ENCODE measurements at regions not wholly inside any gene's neighbourhood (a gene's known extent, or its start where the extent isn't known, plus 50 kb on each side); places are given as distances from the start of the nearest gene placed in this dataset.

DNA sequence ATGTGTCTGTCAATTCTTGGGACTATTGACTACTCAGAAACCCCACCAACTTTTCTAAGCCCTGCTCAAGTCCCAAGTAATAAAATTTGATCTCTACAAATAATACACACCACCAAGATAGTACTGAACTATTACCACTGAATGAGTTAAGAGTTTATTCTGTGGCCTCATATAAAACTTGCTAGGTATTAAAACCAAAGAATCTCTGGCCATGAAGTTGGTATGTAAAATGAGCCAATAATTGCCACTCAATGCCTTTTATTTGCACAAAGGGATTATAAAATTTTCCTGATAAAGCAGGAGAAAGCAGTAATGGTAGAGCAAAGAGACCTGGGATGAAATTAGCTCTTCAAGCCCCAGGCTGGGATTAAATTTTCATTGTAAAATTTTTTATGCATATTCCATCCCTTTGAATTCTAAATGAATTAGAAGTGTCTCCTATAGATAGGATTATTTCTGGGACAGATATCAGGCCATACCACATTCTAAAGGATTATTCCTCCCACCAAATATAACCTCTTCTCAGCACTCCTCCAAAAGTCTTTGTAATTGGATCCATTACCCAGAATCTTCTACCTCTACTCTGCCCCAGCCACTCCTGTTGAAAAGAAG lies 450.5 kb upstream of the ACVR2A start:
- Histone ChIP-seq H3K27ac (no peak overlapping the region), H3K36me3 (replicated peaks) (no peaks in the 10 kb centered on the region), H3K27me3 (replicated peaks) (no peaks in the 10 kb centered on the region), H3K4me3 (ENCODE audit: low read depth, low read length) (no peak overlapping the region)
- DNase-seq = no peak
- in situ Hi-C loops (cut with HindIII; ENCODE audit: low pct_ligation_motif_present, low sequenced_read_pairs) = no loop called here
- TF ChIP-seq, protein P1, sequence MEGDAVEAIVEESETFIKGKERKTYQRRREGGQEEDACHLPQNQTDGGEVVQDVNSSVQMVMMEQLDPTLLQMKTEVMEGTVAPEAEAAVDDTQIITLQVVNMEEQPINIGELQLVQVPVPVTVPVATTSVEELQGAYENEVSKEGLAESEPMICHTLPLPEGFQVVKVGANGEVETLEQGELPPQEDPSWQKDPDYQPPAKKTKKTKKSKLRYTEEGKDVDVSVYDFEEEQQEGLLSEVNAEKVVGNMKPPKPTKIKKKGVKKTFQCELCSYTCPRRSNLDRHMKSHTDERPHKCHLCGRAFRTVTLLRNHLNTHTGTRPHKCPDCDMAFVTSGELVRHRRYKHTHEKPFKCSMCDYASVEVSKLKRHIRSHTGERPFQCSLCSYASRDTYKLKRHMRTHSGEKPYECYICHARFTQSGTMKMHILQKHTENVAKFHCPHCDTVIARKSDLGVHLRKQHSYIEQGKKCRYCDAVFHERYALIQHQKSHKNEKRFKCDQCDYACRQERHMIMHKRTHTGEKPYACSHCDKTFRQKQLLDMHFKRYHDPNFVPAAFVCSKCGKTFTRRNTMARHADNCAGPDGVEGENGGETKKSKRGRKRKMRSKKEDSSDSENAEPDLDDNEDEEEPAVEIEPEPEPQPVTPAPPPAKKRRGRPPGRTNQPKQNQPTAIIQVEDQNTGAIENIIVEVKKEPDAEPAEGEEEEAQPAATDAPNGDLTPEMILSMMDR (IDR thresholded peaks at IDR 0.05; ENCODE audit: low read depth, low read length, missing control alignments) = no peak

DNA sequence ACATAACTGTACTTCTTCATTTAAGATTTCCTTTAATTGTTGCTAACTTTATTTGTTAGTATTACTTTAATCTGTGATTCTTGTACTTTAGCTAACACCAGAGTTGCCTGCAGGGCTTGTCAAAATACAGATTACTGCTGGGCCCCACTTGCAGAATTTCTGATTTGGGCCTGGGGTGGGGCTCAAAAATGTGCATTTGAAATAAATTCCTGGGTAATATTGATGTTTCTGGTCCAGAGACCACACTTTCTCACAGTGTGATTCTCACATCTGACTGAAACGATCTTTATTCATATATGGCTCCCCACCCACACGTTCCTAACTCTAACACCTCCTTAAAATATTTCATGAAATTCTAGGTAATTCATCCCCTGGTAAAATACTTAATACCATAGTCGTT lies 452.6 kb upstream of the ACVR2A start:
- Histone ChIP-seq H3K36me3 (replicated peaks) (no peaks in the 10 kb centered on the region), H3K4me3 (ENCODE audit: low read depth, low read length) (no peak overlapping the region), H3K27me3 (replicated peaks) (no peaks in the 10 kb centered on the region), H3K27ac (no peak overlapping the region)
- TF ChIP-seq, protein P1 (IDR thresholded peaks at IDR 0.05; ENCODE audit: low read depth, low read length, missing control alignments) = no peak
- in situ Hi-C loops (cut with HindIII; ENCODE audit: low pct_ligation_motif_present, low sequenced_read_pairs) = no loop called here
- no peak for DNase-seq

DNA sequence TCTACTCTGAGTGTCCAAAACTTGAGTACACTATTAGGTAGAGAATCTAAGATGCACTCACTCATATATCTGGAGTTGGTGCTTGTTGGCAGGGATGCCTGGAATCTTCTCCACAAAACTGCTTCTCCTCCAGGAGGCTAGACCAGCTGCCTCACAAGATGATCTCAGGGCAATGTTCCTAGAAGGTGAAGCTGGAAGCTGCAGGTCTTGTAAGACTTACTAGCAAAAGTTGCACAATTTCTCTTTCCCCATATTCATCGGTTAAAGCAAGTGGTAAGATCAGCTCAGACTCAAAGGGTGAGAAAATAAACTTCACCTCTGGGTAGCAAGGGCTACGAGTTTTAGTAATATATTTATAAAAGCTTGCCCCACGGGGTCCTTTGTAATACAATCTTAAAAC lies 454.4 kb upstream of the ACVR2A start:
- in situ Hi-C loops (cut with HindIII; ENCODE audit: low pct_ligation_motif_present, low sequenced_read_pairs) = no loop called here
- TF ChIP-seq, protein P1 (IDR thresholded peaks at IDR 0.05; ENCODE audit: low read depth, low read length, missing control alignments) = no peak
- no peaks in the 10 kb centered on the region for H3K27me3 ChIP-seq (replicated peaks)
- DNase-seq = no peak
- H3K4me3 ChIP-seq (ENCODE audit: low read depth, low read length) = no peak overlapping the region
- no peaks in the 10 kb centered on the region for H3K36me3 ChIP-seq (replicated peaks)
- no peak overlapping the region for H3K27ac ChIP-seq

DNA sequence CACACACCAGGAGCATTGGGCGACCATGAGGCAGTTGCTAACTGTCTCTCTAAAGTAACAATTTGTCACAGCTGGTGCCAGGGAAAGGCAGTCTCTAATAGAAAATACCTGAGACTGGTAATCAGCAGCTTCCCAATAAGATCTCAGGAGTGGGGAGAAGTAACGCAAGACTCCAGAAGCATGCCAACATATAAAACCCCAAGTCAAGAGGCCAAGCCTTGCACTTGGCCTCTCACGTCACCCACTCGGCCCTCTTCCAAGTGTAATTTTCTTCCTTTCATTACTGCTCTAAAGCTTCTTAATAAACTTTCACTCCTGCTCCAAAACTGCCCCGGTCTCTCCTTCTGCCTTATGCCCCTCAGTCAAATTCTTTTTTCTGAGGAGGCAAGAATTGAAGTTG lies 455.6 kb upstream of the ACVR2A start:
- H3K27me3 ChIP-seq (replicated peaks) = no peaks in the 10 kb centered on the region
- no peak overlapping the region for H3K27ac ChIP-seq
- TF ChIP-seq, protein P1 (IDR thresholded peaks at IDR 0.05; ENCODE audit: low read depth, low read length, missing control alignments) = no peak
- no peak for DNase-seq
- in situ Hi-C loops (cut with HindIII; ENCODE audit: low pct_ligation_motif_present, low sequenced_read_pairs) = no loop called here
- no peaks in the 10 kb centered on the region for H3K36me3 ChIP-seq (replicated peaks)
- H3K4me3 ChIP-seq (ENCODE audit: low read depth, low read length) = no peak overlapping the region

DNA sequence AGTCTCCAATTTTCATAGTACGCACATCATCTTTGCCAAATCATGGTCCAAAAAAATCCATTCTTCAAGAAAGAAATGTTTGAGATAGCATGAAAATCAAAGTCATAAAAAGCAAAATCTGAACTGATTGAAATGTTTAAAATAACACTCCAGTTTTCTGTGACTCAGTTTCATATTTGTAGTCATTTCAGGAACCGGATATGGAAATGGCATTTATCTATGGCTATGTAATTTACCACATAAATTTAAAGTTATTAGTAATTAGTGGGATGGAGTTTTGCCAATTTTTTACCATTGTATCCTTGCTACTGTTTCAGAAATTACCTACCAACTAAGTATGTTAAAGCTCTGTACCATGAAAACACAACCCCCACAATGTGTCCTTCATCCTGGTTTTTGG lies 456.6 kb upstream of the ACVR2A start:
- DNase-seq = no peak
- in situ Hi-C loops (cut with HindIII; ENCODE audit: low pct_ligation_motif_present, low sequenced_read_pairs) = no loop called here
- no peaks in the 10 kb centered on the region for H3K27me3 ChIP-seq (replicated peaks)
- no peaks in the 10 kb centered on the region for H3K36me3 ChIP-seq (replicated peaks)
- TF ChIP-seq, protein P1 (IDR thresholded peaks at IDR 0.05; ENCODE audit: low read depth, low read length, missing control alignments) = no peak
- no peak overlapping the region for H3K27ac ChIP-seq
- H3K4me3 ChIP-seq (ENCODE audit: low read depth, low read length) = no peak overlapping the region

DNA sequence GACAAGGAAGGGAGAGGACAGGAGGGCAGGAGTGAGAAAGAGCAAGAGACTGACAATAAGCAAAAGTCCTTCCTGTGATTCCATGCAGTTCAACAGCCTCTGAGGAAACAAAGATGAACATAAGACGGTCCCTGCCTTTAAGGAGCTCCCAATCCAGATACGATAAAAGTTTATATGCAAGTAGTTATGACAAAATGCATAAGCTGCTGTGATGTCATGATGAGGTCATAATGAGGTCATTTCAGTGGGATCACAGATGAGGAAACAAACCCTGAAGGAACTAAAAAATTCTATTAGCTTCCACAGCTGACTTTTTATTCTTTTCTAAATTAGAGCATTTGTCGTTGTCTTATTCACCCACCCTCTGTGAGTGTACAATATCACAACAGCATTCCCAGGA lies 458.5 kb upstream of the ACVR2A start:
- in situ Hi-C loops (cut with HindIII; ENCODE audit: low pct_ligation_motif_present, low sequenced_read_pairs) = no loop called here

More for the DNA sequence above, 458.5 kb upstream of the ACVR2A start:
- H3K4me3 ChIP-seq (ENCODE audit: low read depth, low read length) = no peak overlapping the region
- H3K27me3 ChIP-seq (replicated peaks) = no peaks in the 10 kb centered on the region
- TF ChIP-seq, protein P1 (IDR thresholded peaks at IDR 0.05; ENCODE audit: low read depth, low read length, missing control alignments) = no peak
- no peak for DNase-seq
- no peaks in the 10 kb centered on the region for H3K36me3 ChIP-seq (replicated peaks)
- H3K27ac ChIP-seq = no peak overlapping the region
